IPS-15b (cell line): ENCODE measurements at regions not wholly inside any gene's neighbourhood (a gene's known extent, or its start where the extent isn't known, plus 50 kb on each side); places are given as distances from the start of the nearest gene placed in this dataset.

Experiments used
- H3K27me3 ChIP-seq: one replicate; pipeline ENCODE4 v1.6.1; 2013; ENCODE audit warnings: low read length; ENCODE audit not compliant: control insufficient read depth, insufficient read depth
- H3K36me3 ChIP-seq: one replicate; pipeline ENCODE4 v1.6.1; 2013; ENCODE audit warnings: low read length; ENCODE audit not compliant: control insufficient read depth, insufficient read depth
- H3K4me1 ChIP-seq: one replicate; pipeline ENCODE4 v1.6.1; 2013; ENCODE audit warnings: mild to moderate bottlenecking, low read length; ENCODE audit not compliant: control insufficient read depth, insufficient read depth
- H3K4me3 ChIP-seq: one replicate; pipeline ENCODE4 v1.5.1; 2013; ENCODE audit warnings: low read depth, low read length
- H3K9ac ChIP-seq: one replicate; pipeline ENCODE4 v1.6.1; 2013; ENCODE audit warnings: low read depth, mild to moderate bottlenecking, low read length
- H3K9me3 ChIP-seq: one replicate; pipeline ENCODE4 v1.6.1; 2013; ENCODE audit warnings: mild to moderate bottlenecking, low read length; ENCODE audit not compliant: control insufficient read depth, insufficient read depth

- no peak overlapping the region for H3K9ac ChIP-seq
- no peak overlapping the region for H3K4me3 ChIP-seq
- no peaks in the 10 kb centered on the region for H3K27me3 ChIP-seq
- H3K36me3 ChIP-seq = no peaks in the 10 kb centered on the region
- H3K4me1 ChIP-seq = peaks cover 2% of the 10 kb centered on the region
- H3K9me3 ChIP-seq = no peaks in the 10 kb centered on the region
Measured at GRCh38 chr4:179116011-179116410, 1673.8 kb upstream of the AGA start.

DNA sequence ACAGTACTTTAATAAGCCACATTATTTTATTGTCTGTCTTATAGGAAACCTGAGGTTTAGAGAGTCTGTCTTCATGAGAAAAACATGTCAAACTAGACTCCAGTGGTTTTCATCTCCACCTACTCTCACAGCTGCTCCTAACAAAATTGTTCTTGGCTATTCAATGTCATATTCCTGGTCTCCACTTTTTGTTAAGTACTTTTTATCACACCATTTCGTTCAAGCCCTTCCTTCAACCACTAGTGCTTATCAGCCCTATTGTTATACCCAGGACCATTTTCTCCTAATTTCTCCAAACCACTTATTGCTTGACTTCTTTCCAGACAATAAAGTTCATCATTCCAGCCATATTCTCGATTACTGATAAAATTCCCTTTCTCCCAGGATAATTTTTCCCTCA is 1674.3 kb upstream of the AGA start:
- H3K36me3 ChIP-seq = no peaks in the 10 kb centered on the region
- no peaks in the 10 kb centered on the region for H3K9me3 ChIP-seq
- H3K9ac ChIP-seq = no peak overlapping the region
- H3K27me3 ChIP-seq = no peaks in the 10 kb centered on the region
- no peak overlapping the region for H3K4me3 ChIP-seq
- H3K4me1 ChIP-seq = peaks cover 2% of the 10 kb centered on the region

DNA sequence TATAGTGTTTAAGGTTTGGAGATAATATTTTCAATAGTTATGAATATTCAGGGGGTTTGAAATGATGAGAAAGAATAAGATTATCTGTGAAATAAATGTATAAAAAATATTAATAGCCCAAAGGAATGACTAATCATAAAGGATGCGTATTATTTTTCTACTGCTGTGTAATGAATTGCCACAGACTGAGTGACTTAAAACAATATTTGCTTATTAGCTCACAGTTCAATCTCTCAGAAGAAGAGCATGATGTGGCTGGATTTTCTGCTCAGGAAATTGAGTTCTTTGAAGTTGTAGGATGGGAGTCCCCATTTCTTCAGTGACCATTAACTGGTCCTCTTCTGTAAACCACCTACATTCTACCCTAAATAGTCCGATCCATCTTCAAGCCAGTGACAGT is 1680.8 kb upstream of the AGA start:
- H3K9me3 ChIP-seq = no peaks in the 10 kb centered on the region
- H3K4me1 ChIP-seq = peaks cover 3% of the 10 kb centered on the region
- no peak overlapping the region for H3K9ac ChIP-seq
- H3K36me3 ChIP-seq = no peaks in the 10 kb centered on the region
- H3K4me3 ChIP-seq = no peak overlapping the region
- no peaks in the 10 kb centered on the region for H3K27me3 ChIP-seq

DNA sequence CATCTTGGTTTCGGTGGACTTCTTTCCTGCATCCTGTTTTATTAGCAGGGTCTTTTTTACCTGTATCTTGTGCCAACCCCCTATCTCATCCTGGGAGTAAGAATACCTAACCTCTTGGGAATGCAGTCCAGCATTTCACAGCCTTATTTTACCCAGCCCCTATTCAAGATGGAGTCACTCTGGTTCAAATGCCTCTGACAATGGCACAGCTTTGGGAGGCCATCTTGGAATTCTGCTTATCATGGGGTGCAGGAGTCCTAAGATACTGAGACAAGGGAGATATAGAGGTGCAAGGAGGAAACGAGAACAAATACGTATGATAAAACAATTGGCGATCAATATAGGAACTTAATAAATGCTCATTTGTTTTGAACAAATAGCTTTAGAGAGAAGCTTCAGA is 1682.2 kb upstream of the AGA start:
- Histone ChIP-seq H3K9ac (no peak overlapping the region), H3K4me1 (peaks cover 3% of the 10 kb centered on the region), H3K27me3 (no peaks in the 10 kb centered on the region), H3K4me3 (no peak overlapping the region), H3K9me3 (no peaks in the 10 kb centered on the region), H3K36me3 (no peaks in the 10 kb centered on the region)

DNA sequence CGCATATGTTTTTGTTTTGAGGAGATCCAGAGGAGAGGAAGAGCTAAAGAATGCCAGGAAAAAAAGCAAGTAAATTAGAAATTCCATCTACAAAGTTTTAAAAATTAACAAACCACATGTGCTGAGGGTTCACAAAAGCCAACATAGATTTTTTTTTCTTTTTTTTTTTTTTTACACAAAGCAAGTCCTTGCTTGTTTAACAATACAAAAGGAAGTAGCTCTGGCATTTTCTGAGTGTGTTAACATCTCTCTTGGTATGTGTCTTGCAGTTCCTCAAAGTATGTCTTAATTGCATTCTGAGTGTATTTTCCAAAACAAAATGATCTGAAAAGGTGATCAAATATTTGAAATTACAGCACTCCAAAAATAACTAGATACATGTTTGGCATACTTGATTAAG is 1682.7 kb upstream of the AGA start:
- H3K27me3 ChIP-seq = no peaks in the 10 kb centered on the region
- no peaks in the 10 kb centered on the region for H3K9me3 ChIP-seq
- H3K4me1 ChIP-seq = peaks cover 3% of the 10 kb centered on the region
- no peak overlapping the region for H3K9ac ChIP-seq
- H3K36me3 ChIP-seq = no peaks in the 10 kb centered on the region
- no peak overlapping the region for H3K4me3 ChIP-seq

GRCh38 chr4:179125870-179126269 is 1683.6 kb upstream of the AGA start:
- Histone ChIP-seq H3K36me3 (no peaks in the 10 kb centered on the region), H3K9ac (no peak overlapping the region), H3K9me3 (no peaks in the 10 kb centered on the region), H3K27me3 (no peaks in the 10 kb centered on the region), H3K4me1 (peaks cover 3% of the 10 kb centered on the region), H3K4me3 (no peak overlapping the region)

GRCh38 chr4:179128299-179128698 is 1686.1 kb upstream of the AGA start:
- no peaks in the 10 kb centered on the region for H3K36me3 ChIP-seq
- no peak overlapping the region for H3K9ac ChIP-seq
- H3K4me1 ChIP-seq = peaks cover 3% of the 10 kb centered on the region
- H3K27me3 ChIP-seq = no peaks in the 10 kb centered on the region
- no peaks in the 10 kb centered on the region for H3K9me3 ChIP-seq
- H3K4me3 ChIP-seq = no peak overlapping the region

GRCh38 chr4:179130122-179130714 is 1688.0 kb upstream of the AGA start:
- Histone ChIP-seq H3K9ac (no peak overlapping the region), H3K36me3 (no peaks in the 10 kb centered on the region), H3K4me3 (no peak overlapping the region), H3K9me3 (no peaks in the 10 kb centered on the region), H3K4me1 (no peaks in the 10 kb centered on the region), H3K27me3 (no peaks in the 10 kb centered on the region)

- Histone ChIP-seq H3K27me3 (no peaks in the 10 kb centered on the region), H3K9ac (no peak overlapping the region), H3K4me1 (peaks cover 5% of the 10 kb centered on the region), H3K9me3 (no peaks in the 10 kb centered on the region), H3K4me3 (no peak overlapping the region), H3K36me3 (no peaks in the 10 kb centered on the region)
Measured at GRCh38 chr4:179145746-179146525, 1703.7 kb upstream of the AGA start.

DNA sequence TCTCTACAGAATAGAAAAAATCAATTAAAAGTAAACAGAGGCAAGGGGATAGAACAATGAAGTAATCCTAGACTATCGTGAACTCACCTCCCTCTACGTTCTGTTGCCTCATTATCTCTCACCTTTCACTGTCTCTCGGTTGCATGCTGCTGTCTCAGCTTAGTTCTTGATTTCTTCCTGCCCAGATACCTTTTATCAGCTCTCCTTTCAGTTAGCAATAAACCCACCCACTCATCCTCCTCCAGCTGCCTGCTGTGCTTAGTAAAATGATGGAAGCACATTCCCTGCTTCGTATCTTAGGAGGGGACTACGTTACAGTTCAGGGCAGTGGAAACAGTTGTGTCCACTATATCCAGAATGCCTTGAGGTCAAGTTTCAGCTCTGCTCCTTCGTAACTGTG is 1709.5 kb upstream of the AGA start:
- H3K9me3 ChIP-seq = no peaks in the 10 kb centered on the region
- H3K4me1 ChIP-seq = no peaks in the 10 kb centered on the region
- H3K27me3 ChIP-seq = no peaks in the 10 kb centered on the region
- no peak overlapping the region for H3K9ac ChIP-seq
- no peaks in the 10 kb centered on the region for H3K36me3 ChIP-seq
- H3K4me3 ChIP-seq = no peak overlapping the region

- Histone ChIP-seq H3K9me3 (no peaks in the 10 kb centered on the region), H3K27me3 (no peaks in the 10 kb centered on the region), H3K36me3 (peaks cover 6% of the 10 kb centered on the region), H3K4me3 (no peak overlapping the region), H3K4me1 (peaks cover 2% of the 10 kb centered on the region), H3K9ac (no peak overlapping the region)
Measured at GRCh38 chr4:179163147-179163546, 1720.9 kb upstream of the AGA start.

DNA sequence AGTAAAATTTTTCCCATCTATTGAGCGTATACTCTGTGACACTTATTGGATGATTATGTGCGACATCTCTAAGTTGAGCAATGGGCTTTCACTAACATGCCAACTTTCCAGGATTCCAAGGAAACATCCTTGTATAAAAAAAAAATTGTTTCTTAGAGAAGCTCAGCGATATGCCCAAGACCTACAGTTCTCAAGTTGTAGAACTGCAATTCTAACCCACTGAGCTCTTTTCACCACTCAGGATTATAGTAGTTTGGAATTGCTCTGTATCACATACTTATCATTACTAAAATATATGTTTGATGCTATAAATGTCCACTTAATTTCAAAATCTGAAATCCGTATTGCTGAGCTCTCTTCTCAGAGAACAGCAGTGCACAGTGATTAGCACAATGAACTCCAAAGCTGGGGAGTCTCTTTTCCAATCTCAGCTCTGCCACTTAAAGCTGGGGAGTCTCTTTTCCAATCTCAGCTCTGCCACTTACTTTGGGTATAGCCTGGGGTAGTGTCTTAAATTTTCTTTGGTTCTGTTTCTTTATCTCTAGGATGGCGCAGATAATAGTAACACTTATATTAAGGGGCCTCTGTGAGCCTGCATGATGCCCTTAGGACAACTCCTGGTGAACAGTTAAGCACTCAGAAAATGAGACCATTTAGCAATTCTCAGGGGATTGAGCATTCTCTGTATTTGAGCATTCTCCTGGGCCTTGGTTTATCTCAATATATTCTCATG is 1722.2 kb upstream of the AGA start:
- H3K9ac ChIP-seq = no peak overlapping the region
- no peak overlapping the region for H3K4me3 ChIP-seq

More for the DNA sequence above, 1722.2 kb upstream of the AGA start:
- no peaks in the 10 kb centered on the region for H3K9me3 ChIP-seq
- H3K27me3 ChIP-seq = no peaks in the 10 kb centered on the region
- H3K36me3 ChIP-seq = peaks cover 8% of the 10 kb centered on the region
- H3K4me1 ChIP-seq = peaks cover 2% of the 10 kb centered on the region
